ENCODE measurements at regions not wholly inside any gene's neighbourhood (a gene's known extent, or its start where the extent isn't known, plus 50 kb on each side); places are given as distances from the start of the nearest gene placed in this dataset.

DNA sequence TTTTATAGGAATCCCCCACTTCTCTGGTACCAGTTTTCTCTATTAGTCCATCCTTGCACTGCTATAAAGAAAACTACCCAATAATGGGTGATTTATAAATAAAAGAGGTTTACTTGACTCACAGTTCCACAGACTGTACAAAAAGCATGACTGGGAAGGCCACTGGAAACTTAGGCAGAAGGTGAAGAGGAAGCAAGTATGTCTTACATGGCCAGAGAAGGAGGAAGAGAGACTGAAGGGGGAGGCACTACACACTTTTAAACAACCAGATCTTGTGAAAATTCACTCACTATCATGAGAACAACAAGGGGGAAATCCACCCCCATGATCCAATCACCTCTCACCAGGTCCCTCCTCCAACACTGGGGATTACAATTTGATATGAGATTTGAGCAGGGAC is 68.9 kb upstream of the GNAZ start:
- Mint-ChIP-seq H3K36me3 (no peaks in the 10 kb centered on the region), H3K27ac (no peak overlapping the region), H3K4me3 (no peak overlapping the region), H3K4me1 (ENCODE audit: unreplicated experiment) (no peaks in the 10 kb centered on the region), H3K9me3 (peaks cover 22% of the 10 kb centered on the region), H3K27me3 (peaks cover 35% of the 10 kb centered on the region)
- no peak for TF ChIP-seq CTCF (conservative IDR thresholded peaks at IDR 0.05)
- DNase-seq (ENCODE audit: extremely low spot score, unreplicated experiment): no peak

- Mint-ChIP-seq H3K27ac (no peak overlapping the region), H3K4me1 (ENCODE audit: unreplicated experiment) (no peaks in the 10 kb centered on the region), H3K36me3 (no peaks in the 10 kb centered on the region), H3K27me3 (peaks cover 40% of the 10 kb centered on the region), H3K4me3 (no peak overlapping the region), H3K9me3 (peaks cover 14% of the 10 kb centered on the region)
- no peak for TF ChIP-seq CTCF (conservative IDR thresholded peaks at IDR 0.05)
- no peak for DNase-seq (ENCODE audit: extremely low spot score, unreplicated experiment)
Observed at GRCh38 chr22:23002612-23003180, 67.6 kb upstream of the GNAZ start.

DNA sequence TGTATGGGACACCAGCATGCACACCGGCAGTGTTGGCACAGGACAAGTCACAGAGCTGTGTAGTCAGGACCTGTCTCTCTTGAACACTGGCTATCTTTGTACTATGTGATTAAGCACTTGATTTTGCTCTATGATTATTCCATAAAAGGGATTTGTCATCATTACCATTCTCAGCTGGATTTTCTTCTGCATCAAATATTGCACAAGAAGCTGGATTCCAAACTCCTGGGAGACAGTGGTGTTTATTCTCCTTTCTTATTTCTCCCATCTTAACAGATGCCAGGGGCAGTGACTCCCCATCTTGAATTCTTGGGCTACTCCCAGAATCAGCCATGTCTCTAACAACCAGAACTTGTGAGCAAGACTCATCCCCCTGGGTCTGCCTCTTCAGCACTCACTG is 62.5 kb upstream of the GNAZ start:
- H3K4me3 Mint-ChIP-seq: no peak overlapping the region
- H3K27ac Mint-ChIP-seq: no peak overlapping the region
- no peak for DNase-seq (ENCODE audit: extremely low spot score, unreplicated experiment)
- no peaks in the 10 kb centered on the region for H3K36me3 Mint-ChIP-seq
- no peaks in the 10 kb centered on the region for H3K9me3 Mint-ChIP-seq
- H3K4me1 Mint-ChIP-seq (ENCODE audit: unreplicated experiment): peaks cover 16% of the 10 kb centered on the region
- H3K27me3 Mint-ChIP-seq: peaks cover 28% of the 10 kb centered on the region
- no peak for TF ChIP-seq CTCF (conservative IDR thresholded peaks at IDR 0.05)

DNA sequence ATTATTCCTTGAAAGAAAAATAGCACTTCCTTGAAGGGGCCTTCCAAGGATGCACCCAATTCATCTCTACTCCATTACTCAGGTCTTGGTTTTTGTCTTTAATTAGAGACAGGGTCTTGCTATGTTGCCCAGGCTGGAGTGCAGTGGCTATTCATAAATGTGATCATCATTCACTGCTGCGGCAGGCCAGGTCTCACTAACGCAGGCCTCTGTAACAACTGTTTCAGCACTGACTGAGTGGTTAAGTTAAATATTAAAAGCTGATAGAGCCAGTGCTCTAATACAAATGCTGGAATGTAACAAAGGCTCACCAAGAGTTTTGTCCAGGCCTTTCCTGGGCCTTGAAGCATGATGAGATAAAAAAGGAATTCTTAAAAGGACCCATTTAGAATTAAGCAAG is 61.4 kb upstream of the GNAZ start:
- no peak for TF ChIP-seq CTCF (conservative IDR thresholded peaks at IDR 0.05)
- H3K36me3 Mint-ChIP-seq: no peaks in the 10 kb centered on the region
- DNase-seq (ENCODE audit: extremely low spot score, unreplicated experiment): no peak
- peaks cover 16% of the 10 kb centered on the region for H3K4me1 Mint-ChIP-seq (ENCODE audit: unreplicated experiment)
- H3K4me3 Mint-ChIP-seq: no peak overlapping the region
- no peaks in the 10 kb centered on the region for H3K9me3 Mint-ChIP-seq
- H3K27ac Mint-ChIP-seq: no peak overlapping the region
- peaks cover 24% of the 10 kb centered on the region for H3K27me3 Mint-ChIP-seq

Data from type B pancreatic cell (in vitro differentiated cells).